HEK293 (cell line): ENCODE measurements at regions not wholly inside any gene's neighbourhood (a gene's known extent, or its start where the extent isn't known, plus 50 kb on each side); places are given as distances from the start of the nearest gene placed in this dataset.
A peak's percentile ranks its signal among the peaks of the same experiment; 100 is the strongest.

Experiments used
- ATF2 ChIP-seq: fragments of 450-650 bp; formaldehyde crosslinking; IDR thresholded peaks from 2 replicates; pipeline ENCODE4 v1.5.1; 2016; ENCODE audit warnings: missing biosample characterization, missing genetic modification characterization, low read depth
- BCL11A ChIP-seq: fragments of 450-650 bp; formaldehyde crosslinking; IDR thresholded peaks from 2 replicates; pipeline ENCODE4 v1.5.1; 2016; ENCODE audit warnings: low read depth, missing biosample characterization, missing genetic modification characterization
- FEZF1 ChIP-seq: fragments of 450-650 bp; formaldehyde crosslinking; IDR thresholded peaks from 2 replicates; pipeline ENCODE4 v1.5.1; 2016; ENCODE audit warnings: missing biosample characterization, missing genetic modification characterization
- IKZF3 ChIP-seq: fragments of 450-650 bp; IDR thresholded peaks from 2 replicates; pipeline ENCODE4 v1.5.0; 2018; ENCODE audit warnings: missing biosample characterization, mild to moderate bottlenecking, missing genetic modification characterization, moderate library complexity
- PATZ1 ChIP-seq: fragments of 450-650 bp; formaldehyde crosslinking; IDR thresholded peaks from 2 replicates; pipeline ENCODE4 v1.5.1; 2016; ENCODE audit warnings: missing biosample characterization, missing genetic modification characterization
- PRDM10 ChIP-seq: fragments of 450-650 bp; formaldehyde crosslinking; IDR thresholded peaks from 2 replicates; pipeline ENCODE4 v1.5.1; 2016; ENCODE audit warnings: missing biosample characterization, missing genetic modification characterization
- PRDM6 ChIP-seq: fragments of 450-650 bp; formaldehyde crosslinking; IDR thresholded peaks from 2 replicates; pipeline ENCODE4 v1.5.1; 2017; ENCODE audit warnings: missing biosample characterization, missing genetic modification characterization
- TRIM28 ChIP-seq: IDR thresholded peaks from 2 replicates; pipeline ENCODE4 v1.6.1; 2011; ENCODE audit warnings: low read length, control low read depth, borderline replicate concordance
- ZBTB20 ChIP-seq: fragments of 450-650 bp; formaldehyde crosslinking; IDR thresholded peaks from 2 replicates; pipeline ENCODE4 v1.5.1; 2016; ENCODE audit warnings: missing biosample characterization, missing genetic modification characterization
- ZNF2 ChIP-seq: fragments of 450-650 bp; formaldehyde crosslinking; IDR thresholded peaks from 2 replicates; pipeline ENCODE4 v1.5.1; 2016; ENCODE audit warnings: missing biosample characterization, missing genetic modification characterization
- ZNF341 ChIP-seq: fragments of 450-650 bp; formaldehyde crosslinking; IDR thresholded peaks from 2 replicates; pipeline ENCODE4; 2016; ENCODE audit warnings: low read depth, missing biosample characterization, missing genetic modification characterization
- ZNF354C ChIP-seq: fragments of 450-650 bp; formaldehyde crosslinking; IDR thresholded peaks from 2 replicates; pipeline ENCODE4 v1.5.1; 2016; ENCODE audit warnings: missing biosample characterization, missing genetic modification characterization, low read depth, borderline replicate concordance
- ZNF391 ChIP-seq: fragments of 450-650 bp; formaldehyde crosslinking; IDR thresholded peaks from 2 replicates; pipeline ENCODE4 v1.5.1; 2016; ENCODE audit warnings: low read depth, missing biosample characterization, missing genetic modification characterization, borderline replicate concordance
- ZNF585B ChIP-seq: fragments of 450-650 bp; formaldehyde crosslinking; IDR thresholded peaks from 2 replicates; pipeline ENCODE4 v1.5.1; 2016; ENCODE audit warnings: missing biosample characterization, missing genetic modification characterization
- ZNF660 ChIP-seq: fragments of 450-650 bp; IDR thresholded peaks from 2 replicates; pipeline ENCODE4 v1.5.1; 2018; ENCODE audit warnings: missing biosample characterization, mild to moderate bottlenecking, missing genetic modification characterization
- TF ChIP-seq, protein P1 (sequence below): fragments of 450-650 bp; formaldehyde crosslinking; IDR thresholded peaks from 2 replicates; pipeline ENCODE4 v1.5.1; 2016; ENCODE audit warnings: missing biosample characterization, missing genetic modification characterization
- TF ChIP-seq, protein P2 (sequence below): fragments of 450-650 bp; formaldehyde crosslinking; IDR thresholded peaks from 2 replicates; pipeline ENCODE4 v1.5.1; 2016; ENCODE audit warnings: missing biosample characterization, missing genetic modification characterization

DNA sequence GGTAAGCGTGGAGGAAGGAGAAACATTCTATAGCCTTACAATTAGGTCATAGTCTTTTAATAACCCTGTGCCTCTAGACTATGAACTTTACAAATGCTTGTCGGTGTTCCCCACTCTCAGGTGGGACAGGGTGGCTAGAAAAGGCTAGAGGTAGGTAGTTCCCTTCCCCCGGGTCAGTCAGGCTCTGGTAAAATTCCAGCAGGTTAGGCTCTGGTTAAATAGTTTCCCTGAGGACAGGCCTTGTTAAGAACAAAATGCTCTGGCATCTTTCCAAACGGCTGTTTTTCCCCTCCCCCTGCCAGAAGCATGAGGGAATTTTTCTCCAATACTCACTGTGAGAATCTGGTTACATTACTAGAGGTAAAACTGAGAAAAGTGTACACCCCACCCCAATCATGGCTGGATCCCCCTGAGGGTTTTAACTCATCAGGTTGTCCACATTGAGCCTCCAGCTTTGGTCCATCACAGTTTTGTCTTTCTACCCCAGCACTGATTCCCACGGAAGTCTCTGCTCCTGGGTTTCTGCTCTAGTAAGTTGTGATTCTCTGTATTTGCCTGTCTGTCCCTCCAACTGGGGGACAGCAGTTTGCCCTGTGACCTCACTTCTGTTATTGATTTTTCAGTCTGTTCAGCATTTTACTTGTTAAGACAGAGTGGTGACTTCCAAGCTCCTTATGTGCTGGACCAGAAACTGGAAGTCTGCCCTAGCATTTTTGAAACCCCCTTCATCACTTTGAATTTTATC lies 84.7 kb upstream of the ADGRF1 start (continued):
- 0 out of 2 replicates have a peak, but pooled peaks have one; percentile 1 for TF ChIP-seq FEZF1 (tag by site-specific recombination)
- peak; percentile 75 for TF ChIP-seq PRDM6 (tag by site-specific recombination)
- 0 out of 2 replicates have a peak, but pooled peaks have one; percentile 30 for TF ChIP-seq ZNF585B (tag by site-specific recombination)
- TF ChIP-seq IKZF3 (tag by site-specific recombination): 0 out of 2 replicates have a peak, but pooled peaks have one; percentile 26
- 0 out of 2 replicates have a peak, but pooled peaks have one; percentile 31 for TF ChIP-seq ZNF2 (tag by site-specific recombination)
- TF ChIP-seq TRIM28: peak; percentile 65; the same call in 1 of the 2 replicates
- TF ChIP-seq PATZ1: no peak
- TF ChIP-seq BCL11A (tag by site-specific recombination): no peak
- TF ChIP-seq ATF2 (tag by site-specific recombination): 0 out of 2 replicates have a peak, but pooled peaks have one; percentile 22
- peak; percentile 87 for TF ChIP-seq ZNF341 (tag by site-specific recombination)
- TF ChIP-seq ZNF660 (tag by site-specific recombination): peak; percentile 79
- TF ChIP-seq ZNF391 (tag by site-specific recombination): no peak
- TF ChIP-seq, protein P1, sequence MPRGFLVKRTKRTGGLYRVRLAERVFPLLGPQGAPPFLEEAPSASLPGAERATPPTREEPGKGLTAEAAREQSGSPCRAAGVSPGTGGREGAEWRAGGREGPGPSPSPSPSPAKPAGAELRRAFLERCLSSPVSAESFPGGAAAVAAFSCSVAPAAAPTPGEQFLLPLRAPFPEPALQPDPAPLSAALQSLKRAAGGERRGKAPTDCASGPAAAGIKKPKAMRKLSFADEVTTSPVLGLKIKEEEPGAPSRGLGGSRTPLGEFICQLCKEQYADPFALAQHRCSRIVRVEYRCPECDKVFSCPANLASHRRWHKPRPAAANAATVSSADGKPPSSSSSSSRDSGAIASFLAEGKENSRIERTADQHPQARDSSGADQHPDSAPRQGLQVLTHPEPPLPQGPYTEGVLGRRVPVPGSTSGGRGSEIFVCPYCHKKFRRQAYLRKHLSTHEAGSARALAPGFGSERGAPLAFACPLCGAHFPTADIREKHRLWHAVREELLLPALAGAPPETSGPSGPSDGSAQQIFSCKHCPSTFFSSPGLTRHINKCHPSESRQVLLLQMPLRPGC (tag by site-specific recombination): peak; percentile 37; the same call in 1 of the 2 replicates
- no peak for TF ChIP-seq ZNF354C (tag by site-specific recombination)
- TF ChIP-seq, protein P2, sequence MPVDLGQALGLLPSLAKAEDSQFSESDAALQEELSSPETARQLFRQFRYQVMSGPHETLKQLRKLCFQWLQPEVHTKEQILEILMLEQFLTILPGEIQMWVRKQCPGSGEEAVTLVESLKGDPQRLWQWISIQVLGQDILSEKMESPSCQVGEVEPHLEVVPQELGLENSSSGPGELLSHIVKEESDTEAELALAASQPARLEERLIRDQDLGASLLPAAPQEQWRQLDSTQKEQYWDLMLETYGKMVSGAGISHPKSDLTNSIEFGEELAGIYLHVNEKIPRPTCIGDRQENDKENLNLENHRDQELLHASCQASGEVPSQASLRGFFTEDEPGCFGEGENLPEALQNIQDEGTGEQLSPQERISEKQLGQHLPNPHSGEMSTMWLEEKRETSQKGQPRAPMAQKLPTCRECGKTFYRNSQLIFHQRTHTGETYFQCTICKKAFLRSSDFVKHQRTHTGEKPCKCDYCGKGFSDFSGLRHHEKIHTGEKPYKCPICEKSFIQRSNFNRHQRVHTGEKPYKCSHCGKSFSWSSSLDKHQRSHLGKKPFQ (tag by site-specific recombination): no peak
- TF ChIP-seq PRDM10 (tag by site-specific recombination): peak; percentile 86
- TF ChIP-seq ZBTB20 (tag by site-specific recombination): peak; percentile 40; the same call in 1 of the 2 replicates
